Thyroid gland (tissue), 4 donors: ENCODE measurements at regions not wholly inside any gene's neighbourhood (a gene's known extent, or its start where the extent isn't known, plus 50 kb on each side); places are given as distances from the start of the nearest gene placed in this dataset.

Experiments
- DNase-seq, 2 donors: peaks; one replicate each; pipeline ENCODE4 v3.0.0-alpha.2; 2019
- H3K27ac ChIP-seq, 3 donors: fragments of 200-600 bp; sonication (generic); 1 replicate in 2 of 3; 2 replicates in 1 of 3; pipeline ENCODE4 v1.5.1; 2016 to 2019; ENCODE audit warnings: mild to moderate bottlenecking in 1 of 3, moderate library complexity in 1 of 3
- H3K27me3 ChIP-seq: fragments of 200-600 bp; sonication (generic); one replicate; pipeline ENCODE4 v1.5.1; 2019
- H3K36me3 ChIP-seq, 2 donors: fragments of 200-600 bp; sonication (generic); one replicate each; pipeline ENCODE4 v1.5.1; 2016 to 2019
- H3K4me1 ChIP-seq, 2 donors: fragments of 200-600 bp; sonication (generic); one replicate each; pipeline ENCODE4 v1.5.1; 2017 to 2019
- H3K4me3 ChIP-seq, 3 donors: fragments of 200-600 bp; sonication (generic); replicated peaks in 1 of 3; 1 replicate in 2 of 3; 2 replicates in 1 of 3; pipeline ENCODE4 v1.5.1; 2016; ENCODE audit warnings: mild to moderate bottlenecking in 1 of 3
- H3K9me3 ChIP-seq: fragments of 200-600 bp; sonication (generic); one replicate; pipeline ENCODE4 v1.5.1; 2017
- CTCF ChIP-seq, 6 experiments: fragments of 200-600 bp in 3 of 6; fragments of 450-650 bp in 3 of 6; sonication (generic) in 3 of 6; IDR thresholded peaks; one replicate each; pipeline ENCODE4 v1.5.1; 2016 to 2019; ENCODE audit warnings: antibody characterized with exemption in 6 of 6, mild to moderate bottlenecking in 2 of 6, inconsistent platforms in 1 of 6, moderate library complexity in 1 of 6
- POLR2A ChIP-seq, 2 donors: fragments of 450-650 bp; IDR thresholded peaks; one replicate each; pipeline ENCODE4 v1.6.1; 2017; ENCODE audit warnings: antibody characterized with exemption in 2 of 2, mild to moderate bottlenecking in 2 of 2, moderate library complexity in 1 of 2
- WGBS, 2 donors: methylation state at CpG; one replicate each; pipeline ENCODE4 v1.1.5; 2017; 5-methylcytosine and 5-hydroxymethylcytosine counted together
- intact Hi-C: fragments of 100-400 bp; cut with DNase I; formaldehyde crosslinking; loops from one replicate; pipeline ENCODE4 v1.15.1; 2023

GRCh38 chr13:38539632-38540031, 147.2 kb upstream of the FREM2 start:
- H3K27me3 ChIP-seq = no peaks in the 10 kb centered on the region
- no peaks in the 10 kb centered on the region for H3K9me3 ChIP-seq
- no peaks in the 10 kb centered on the region for H3K36me3 ChIP-seq
- H3K4me1 ChIP-seq = no peaks in the 10 kb centered on the region
- no peak overlapping the region for H3K4me3 ChIP-seq
- DNase-seq = no peak
- intact Hi-C loops = no loop called here
- 86 to 90% methylated on average over 2 of the region's 2 CpGs for WGBS, 2 donors
- TF ChIP-seq POLR2A (IDR thresholded peaks at IDR 0.05) (no peak), CTCF (IDR thresholded peaks at IDR 0.05) (no peak)
- H3K27ac ChIP-seq = no peak overlapping the region

- Histone ChIP-seq H3K27me3 (no peaks in the 10 kb centered on the region), H3K27ac (no peak overlapping the region), H3K4me1 (no peaks in the 10 kb centered on the region), H3K9me3 (no peaks in the 10 kb centered on the region), H3K36me3 (no peaks in the 10 kb centered on the region), H3K4me3 (no peak overlapping the region)
- no peak for DNase-seq
- intact Hi-C loops = no loop called here
- 55 to 62% methylated on average over 3 of the region's 3 CpGs for WGBS, 2 donors
- TF ChIP-seq CTCF (IDR thresholded peaks at IDR 0.05) (no peak), POLR2A (IDR thresholded peaks at IDR 0.05) (no peak)
These were observed 144.3 kb upstream of the FREM2 start for GRCh38 chr13:38542601-38543000.

- H3K36me3 ChIP-seq = no peaks in the 10 kb centered on the region
- no peak for DNase-seq
- no peak overlapping the region for H3K27ac ChIP-seq
- intact Hi-C loops = no loop called here
- TF ChIP-seq POLR2A (IDR thresholded peaks at IDR 0.05) = no peak
- no peak for TF ChIP-seq CTCF (IDR thresholded peaks at IDR 0.05)
- 84 to 87% methylated on average over 4 of the region's 4 CpGs for WGBS, 2 donors
- no peak overlapping the region for H3K4me3 ChIP-seq
- H3K4me1 ChIP-seq = no peaks in the 10 kb centered on the region
- no peaks in the 10 kb centered on the region for H3K27me3 ChIP-seq
- no peaks in the 10 kb centered on the region for H3K9me3 ChIP-seq
These were observed 143.3 kb upstream of the FREM2 start for GRCh38 chr13:38543561-38543960.

- H3K36me3 ChIP-seq = no peaks in the 10 kb centered on the region
- H3K4me1 ChIP-seq = no peaks in the 10 kb centered on the region
- DNase-seq = no peak
- H3K27me3 ChIP-seq = no peaks in the 10 kb centered on the region
- 87% methylated on average over 2 of the region's 2 CpGs for WGBS, 2 donors
- H3K27ac ChIP-seq = no peak overlapping the region
- no peak overlapping the region for H3K4me3 ChIP-seq
- TF ChIP-seq CTCF (IDR thresholded peaks at IDR 0.05) (no peak), POLR2A (IDR thresholded peaks at IDR 0.05) (no peak)
- intact Hi-C loops = no loop called here
- H3K9me3 ChIP-seq = no peaks in the 10 kb centered on the region
These were observed 123.1 kb upstream of the FREM2 start for GRCh38 chr13:38563739-38564138.

GRCh38 chr13:38564256-38565150, 122.4 kb upstream of the FREM2 start:
- H3K27ac ChIP-seq = no peak overlapping the region
- no peaks in the 10 kb centered on the region for H3K36me3 ChIP-seq
- DNase-seq = no peak
- WGBS, 2 donors = 83 to 91% methylated on average over 7 of the region's 7 CpGs
- no peak for TF ChIP-seq CTCF (IDR thresholded peaks at IDR 0.05)
- no peak for TF ChIP-seq POLR2A (IDR thresholded peaks at IDR 0.05)
- no peaks in the 10 kb centered on the region for H3K4me1 ChIP-seq
- no peaks in the 10 kb centered on the region for H3K27me3 ChIP-seq
- intact Hi-C loops = no loop called here
- H3K4me3 ChIP-seq = no peak overlapping the region
- no peaks in the 10 kb centered on the region for H3K9me3 ChIP-seq
